ENCODE measurements at regions not wholly inside any gene's neighbourhood (a gene's known extent, or its start where the extent isn't known, plus 50 kb on each side); places are given as distances from the start of the nearest gene placed in this dataset.

- H3K9me3 ChIP-seq: no peaks in the 10 kb centered on the region
- no peaks in the 10 kb centered on the region for H3K27me3 ChIP-seq
- H3K27ac ChIP-seq: peak overlapping the region in 3 of 4 donors; percentile 38 to 61 (median 48)
- 18 to 20% methylated on average over 6 of the region's 6 CpGs for WGBS, 2 donors
- TF ChIP-seq CTCF (IDR thresholded peaks at IDR 0.05): no peak
- no peak for TF ChIP-seq POLR2A (IDR thresholded peaks at IDR 0.05)
- ATAC-seq (peak; percentile 72), DNase-seq (peak; percentile 20 to 34 (median 27))
- no peak overlapping the region for H3K4me3 ChIP-seq
- H3K4me1 ChIP-seq: peaks cover 26% of the 10 kb centered on the region
- intact Hi-C loops (cut with DNase I): no loop called here
- H3K36me3 ChIP-seq (replicated peaks in 1 of 2; ENCODE audit: insufficient read depth in 1 of 2, low read depth in 2 of 2): no peaks in the 10 kb centered on the region
These were observed 86.5 kb upstream of the SEC11C start for GRCh38 chr18:59052965-59053820.

GRCh38 chr18:59054496-59055287 is 85.0 kb upstream of the SEC11C start:
- H3K4me1 ChIP-seq: peaks cover 26% of the 10 kb centered on the region
- DNase-seq: peak; percentile 19 to 49 (median 42)
- TF ChIP-seq POLR2A (IDR thresholded peaks at IDR 0.05) (no peak), CTCF (IDR thresholded peaks at IDR 0.05) (no peak)
- peak; percentile 51 for ATAC-seq
- no peaks in the 10 kb centered on the region for H3K27me3 ChIP-seq
- WGBS, 2 donors: 54 to 55% methylated on average over 7 of the region's 7 CpGs
- peak overlapping the region; percentile 38 to 61 (median 54) for H3K27ac ChIP-seq
- intact Hi-C loops (cut with DNase I): no loop called here
- H3K9me3 ChIP-seq: no peaks in the 10 kb centered on the region
- H3K36me3 ChIP-seq (replicated peaks in 1 of 2; ENCODE audit: insufficient read depth in 1 of 2, low read depth in 2 of 2): no peaks in the 10 kb centered on the region
- H3K4me3 ChIP-seq: no peak overlapping the region

GRCh38 chr18:59055345-59056032 is 84.2 kb upstream of the SEC11C start:
- ATAC-seq: no peak
- peak overlapping the region; percentile 38 to 61 (median 54) for H3K27ac ChIP-seq
- no peaks in the 10 kb centered on the region for H3K9me3 ChIP-seq
- intact Hi-C loops (cut with DNase I): no loop called here
- peaks cover 26% of the 10 kb centered on the region for H3K4me1 ChIP-seq
- no peaks in the 10 kb centered on the region for H3K36me3 ChIP-seq (replicated peaks in 1 of 2; ENCODE audit: insufficient read depth in 1 of 2, low read depth in 2 of 2)
- no peak overlapping the region for H3K4me3 ChIP-seq
- no peaks in the 10 kb centered on the region for H3K27me3 ChIP-seq
- no peak for DNase-seq
- WGBS, 2 donors: 89 to 94% methylated on average over 4 of the region's 4 CpGs
- TF ChIP-seq POLR2A (IDR thresholded peaks at IDR 0.05): no peak
- no peak for TF ChIP-seq CTCF (IDR thresholded peaks at IDR 0.05)

- ATAC-seq: peak; percentile 36
- TF ChIP-seq POLR2A (IDR thresholded peaks at IDR 0.05): no peak
- peak in 6 of 7 experiments; percentile 28 to 70 (median 52) for TF ChIP-seq CTCF (IDR thresholded peaks at IDR 0.05)
These were observed 82.8 kb upstream of the SEC11C start for GRCh38 chr18:59056706-59057492.

More at GRCh38 chr18:59056706-59057492, 82.8 kb upstream of the SEC11C start:
- H3K9me3 ChIP-seq: no peaks in the 10 kb centered on the region
- H3K36me3 ChIP-seq (replicated peaks in 1 of 2; ENCODE audit: insufficient read depth in 1 of 2, low read depth in 2 of 2): no peaks in the 10 kb centered on the region
- 71 to 76% methylated on average over 9 to 15 of the region's 15 CpGs for WGBS, 2 donors
- H3K27me3 ChIP-seq: no peaks in the 10 kb centered on the region
- intact Hi-C loops (cut with DNase I): no loop called here
- H3K4me3 ChIP-seq: no peak overlapping the region
- H3K27ac ChIP-seq: peak overlapping the region in 1 of 4 donors; percentile 6
- H3K4me1 ChIP-seq: peaks cover 18% of the 10 kb centered on the region
- DNase-seq: peak; percentile 37 to 56 (median 52)

Measured in body of pancreas (tissue), 4 donors.